Raji (cell line): ENCODE measurements at regions not wholly inside any gene's neighbourhood (a gene's known extent, or its start where the extent isn't known, plus 50 kb on each side); places are given as distances from the start of the nearest gene placed in this dataset.

Source experiments
- POLR2A ChIP-seq: IDR thresholded peaks from 2 replicates; pipeline ENCODE4 v1.6.1; 2011; ENCODE audit warnings: low read depth, low read length, control low read depth; ENCODE audit not compliant: insufficient read depth

DNA sequence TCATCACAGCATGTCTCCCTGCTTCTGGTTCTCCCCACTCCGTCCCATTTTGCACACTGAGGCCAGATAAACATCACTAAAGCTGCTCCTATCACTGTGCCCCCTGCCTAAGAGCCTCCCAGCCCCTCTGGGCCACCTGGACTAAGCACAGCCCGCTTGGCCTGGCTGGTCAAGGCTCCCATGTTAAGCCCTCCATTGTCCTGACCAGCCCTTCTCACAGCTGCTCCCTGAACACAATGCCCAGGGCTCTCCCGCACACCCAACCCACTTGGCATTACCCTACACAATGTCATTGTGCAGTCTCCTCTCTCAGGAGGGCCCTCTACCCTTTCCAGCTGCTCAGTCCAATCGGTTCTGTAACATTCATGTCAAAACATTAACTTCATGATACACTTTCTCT, 133.4 kb downstream of the NUFIP1 start:
- no peak for TF ChIP-seq POLR2A

DNA sequence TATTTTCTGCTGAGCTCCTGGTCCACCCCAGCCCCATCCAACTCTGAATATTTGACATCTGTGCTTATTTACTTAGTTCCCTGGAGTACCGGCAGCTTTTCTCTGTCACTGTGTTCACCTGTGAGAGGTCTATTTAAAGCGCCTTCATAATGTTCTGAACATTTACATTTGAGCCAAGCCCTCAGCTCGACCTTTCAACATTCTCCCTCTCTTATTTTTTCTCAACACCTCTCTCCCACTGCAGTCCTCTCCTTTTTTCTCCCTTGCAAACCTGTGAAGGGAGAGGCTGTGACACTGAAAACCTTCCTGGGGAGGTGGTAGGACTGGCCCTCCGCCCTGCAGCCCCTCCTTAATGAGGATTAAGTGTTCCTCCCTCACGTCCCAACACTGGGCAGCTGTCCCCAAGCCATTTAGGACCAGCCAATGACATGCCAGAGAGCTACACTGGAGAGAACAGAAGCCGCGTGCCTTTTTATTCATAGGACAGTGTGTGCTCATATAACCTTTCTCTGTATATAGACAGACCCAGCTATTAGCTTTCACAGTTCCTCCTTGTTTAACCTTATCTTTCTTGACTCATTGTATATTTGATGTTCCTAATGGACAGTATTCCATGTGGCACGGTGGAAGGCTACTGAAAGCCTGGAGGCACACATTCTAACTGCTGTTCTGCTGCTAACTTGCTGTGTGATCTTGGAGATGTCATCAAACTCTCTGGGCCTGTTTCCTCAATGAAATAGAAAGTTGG, 134.8 kb downstream of the NUFIP1 start:
- no peak for TF ChIP-seq POLR2A

DNA sequence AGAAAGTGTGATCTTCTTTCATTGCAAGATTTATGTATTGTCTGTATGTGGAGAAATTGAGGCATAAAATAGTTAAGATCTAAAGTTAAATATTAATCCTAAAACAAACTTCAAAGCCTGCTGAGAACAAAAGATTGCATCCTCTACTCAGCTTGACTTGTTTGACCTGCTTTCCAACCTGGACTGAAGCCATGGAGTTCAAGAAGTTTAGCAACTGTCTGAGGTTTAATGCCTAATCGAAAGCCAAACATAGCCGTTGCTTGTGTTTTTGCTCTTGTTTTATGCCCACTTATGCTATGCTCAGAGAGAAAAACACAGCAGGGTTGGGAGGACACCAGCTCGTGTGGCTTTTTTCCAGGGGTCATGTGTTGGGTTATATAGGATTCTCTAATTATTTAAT, 135.6 kb downstream of the NUFIP1 start:
- TF ChIP-seq POLR2A = no peak

DNA sequence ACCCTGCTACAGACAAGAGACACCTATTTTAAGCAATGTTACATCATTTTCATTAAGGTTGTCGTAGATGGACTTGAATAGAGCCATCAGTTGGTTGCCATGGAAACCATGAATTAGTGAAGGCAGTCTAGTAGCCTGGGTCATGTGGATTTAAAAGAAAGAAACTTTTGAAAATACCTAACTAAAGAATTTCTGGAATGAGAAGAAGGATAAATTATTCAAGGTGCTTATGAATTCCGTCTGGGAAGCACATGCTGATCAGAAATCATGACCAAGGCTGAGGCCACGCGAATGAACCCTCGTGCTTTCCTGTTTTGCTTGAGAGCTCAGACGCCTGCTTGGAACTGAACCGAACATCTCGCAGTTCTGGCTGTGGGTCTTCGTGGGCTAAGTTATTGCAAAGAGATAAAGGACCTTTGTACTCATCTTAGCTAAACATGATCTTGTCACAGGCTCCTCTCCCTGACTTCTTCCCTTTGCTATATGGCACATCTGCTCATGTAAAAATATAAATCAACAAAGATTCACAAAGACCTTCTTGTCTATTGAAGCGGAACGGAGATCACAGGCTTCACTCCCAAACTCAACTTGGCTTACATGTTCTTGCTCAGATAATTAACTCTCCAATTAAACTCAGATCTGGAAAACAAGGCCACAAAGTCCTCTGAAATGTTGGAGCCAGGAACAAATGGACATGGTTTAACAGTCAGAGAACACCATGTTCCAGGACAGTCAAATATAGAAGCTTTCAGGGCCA, 140.2 kb downstream of the NUFIP1 start:
- TF ChIP-seq POLR2A = no peak

DNA sequence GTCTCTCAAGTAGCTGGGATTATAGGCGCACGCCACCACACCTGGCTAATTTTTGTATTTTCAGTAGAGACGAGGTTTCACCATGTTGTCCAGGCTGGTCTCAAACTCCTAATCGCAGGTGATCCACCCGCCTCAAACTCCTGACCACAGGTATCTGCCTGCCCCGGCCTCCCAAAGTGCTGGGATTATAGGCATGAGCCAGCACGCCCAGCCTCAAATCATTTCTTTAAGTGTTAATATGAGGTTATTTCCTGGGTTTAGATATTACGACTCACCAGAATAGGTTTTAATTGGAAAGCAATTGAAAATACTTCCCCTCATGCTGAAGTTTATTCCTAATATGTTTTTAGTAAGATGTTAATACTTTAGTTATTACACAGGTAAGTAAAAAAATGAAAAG, 144.5 kb downstream of the NUFIP1 start:
- TF ChIP-seq POLR2A = no peak

DNA sequence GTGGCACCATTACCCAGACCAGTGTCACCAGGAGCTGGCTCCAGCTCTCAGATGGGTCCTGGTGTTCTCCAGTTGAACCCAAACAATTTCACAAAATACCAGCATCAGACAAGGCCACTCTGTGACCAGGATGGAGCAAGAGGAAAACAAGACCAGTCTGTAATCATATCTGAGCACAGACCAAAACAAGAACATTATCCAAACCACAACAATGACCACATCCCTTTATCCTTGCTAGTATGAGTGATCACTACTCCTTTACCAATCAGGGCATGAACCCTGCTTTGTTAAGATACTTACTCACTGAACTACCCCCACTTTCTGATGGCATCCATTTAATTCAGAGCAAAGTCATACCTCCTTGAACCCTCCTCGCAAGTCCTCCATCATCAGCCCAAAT, 145.9 kb downstream of the NUFIP1 start:
- no peak for TF ChIP-seq POLR2A

DNA sequence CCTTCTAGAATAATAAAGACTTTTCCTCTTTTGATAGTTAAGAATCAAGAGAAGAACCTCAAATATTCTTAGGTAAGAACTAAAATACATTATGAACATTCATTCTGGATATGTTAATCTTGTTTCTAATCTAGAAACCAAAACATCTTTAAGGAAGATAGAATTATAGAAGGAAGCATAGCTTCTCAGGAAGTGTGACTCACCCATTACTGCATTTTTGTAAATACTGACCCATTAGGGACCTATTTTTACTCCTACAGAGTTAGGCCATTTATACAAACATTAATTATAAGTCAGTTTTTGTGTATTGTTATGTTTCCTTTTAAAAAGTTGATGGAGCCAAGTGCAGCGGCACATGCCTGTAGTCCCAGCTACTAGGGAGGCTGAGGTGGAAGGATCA, 147.1 kb downstream of the NUFIP1 start:
- no peak for TF ChIP-seq POLR2A

DNA sequence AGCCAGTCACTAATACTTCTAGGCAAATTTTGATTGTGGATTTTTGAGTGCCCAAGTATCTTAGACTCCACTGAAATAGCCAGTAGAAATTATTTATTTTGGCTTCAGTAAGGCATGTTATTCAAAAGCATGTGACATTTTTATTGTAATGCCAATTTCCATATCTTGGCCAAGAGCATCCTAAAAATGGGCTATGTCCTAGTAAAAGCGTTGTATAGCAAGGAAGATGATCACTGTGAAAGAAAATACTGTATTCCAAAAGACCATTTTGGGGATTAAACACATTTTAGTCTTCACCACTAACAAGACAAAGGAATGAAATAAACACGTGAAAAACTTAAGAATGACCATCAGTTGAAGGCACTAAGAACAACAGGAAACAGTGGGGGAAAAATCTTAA, 149.1 kb downstream of the NUFIP1 start:
- no peak for TF ChIP-seq POLR2A

DNA sequence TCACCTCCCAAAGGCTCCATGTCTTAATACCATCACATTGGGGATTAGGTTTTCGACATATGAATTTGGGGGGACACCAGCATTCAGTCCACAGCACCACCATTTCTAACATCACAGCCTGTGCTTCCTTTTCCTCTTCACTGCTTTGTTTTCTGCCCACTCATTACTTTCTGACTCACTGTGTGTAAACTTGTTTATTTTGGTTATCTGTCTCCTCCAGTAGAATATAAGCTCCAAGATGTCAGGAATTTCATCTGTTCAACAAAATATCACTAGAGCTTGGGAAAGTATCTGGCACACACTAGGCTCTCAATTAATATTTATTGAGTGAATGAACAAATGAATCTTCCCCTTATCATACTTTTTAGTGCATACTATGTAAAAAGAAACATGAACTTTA, 152.0 kb downstream of the NUFIP1 start:
- TF ChIP-seq POLR2A = no peak

DNA sequence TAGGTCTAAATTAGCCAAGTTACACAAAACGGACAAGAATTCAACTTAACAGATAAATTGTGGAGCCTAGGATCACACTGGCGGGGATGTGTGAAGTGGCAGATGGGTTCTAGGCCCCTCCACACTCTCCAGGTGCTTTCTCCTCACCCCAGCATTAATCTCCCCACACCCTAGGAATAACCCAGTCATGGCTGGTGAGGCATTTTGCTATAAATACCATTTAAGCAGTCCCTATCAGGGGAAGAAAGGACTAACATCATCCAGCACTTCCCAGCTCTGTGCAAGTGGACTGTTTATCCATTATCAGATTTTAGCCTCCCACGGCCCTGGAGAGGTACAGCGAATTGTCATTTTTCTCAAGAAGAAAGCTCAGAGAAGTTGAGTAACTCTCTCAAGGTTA, 154.9 kb downstream of the NUFIP1 start:
- TF ChIP-seq POLR2A = no peak

DNA sequence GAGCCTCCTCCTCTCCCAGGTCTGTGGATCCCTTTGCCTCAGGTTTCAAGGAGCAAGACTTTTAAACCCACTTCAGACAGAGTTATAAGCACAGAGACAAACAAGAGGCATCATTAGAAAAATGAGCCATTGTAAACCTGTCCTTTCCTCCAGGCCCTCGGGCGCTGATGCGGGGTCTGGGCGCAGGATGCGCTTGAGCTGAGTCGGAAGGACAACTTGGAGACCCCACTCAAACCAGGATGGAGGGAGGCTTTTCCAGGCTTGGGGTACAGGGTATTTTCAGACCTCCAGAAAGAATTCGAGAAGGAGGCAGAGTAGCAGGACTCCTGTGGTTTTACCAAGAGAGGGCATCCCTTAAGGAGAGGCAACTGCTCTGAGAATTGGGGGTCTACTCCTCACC, 155.6 kb downstream of the NUFIP1 start:
- TF ChIP-seq POLR2A = no peak

DNA sequence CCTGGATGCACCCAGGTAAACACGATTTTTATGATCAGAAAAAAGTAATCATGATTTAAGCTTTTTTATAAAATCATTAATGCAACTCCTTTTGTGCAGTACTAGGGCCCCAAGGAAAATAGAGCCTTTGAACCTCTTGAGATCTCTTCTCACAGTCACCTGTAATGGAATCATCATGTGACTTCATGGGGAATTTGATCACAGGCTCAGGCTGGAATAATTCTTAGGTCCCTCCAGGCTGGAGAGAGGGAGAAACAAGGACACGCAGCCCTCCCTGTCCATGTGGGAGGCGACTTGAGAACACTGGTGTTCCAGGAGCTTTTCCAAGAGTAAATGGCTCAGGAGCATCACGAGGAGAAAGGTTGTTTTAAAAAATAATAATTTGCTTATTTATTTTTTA, 156.1 kb downstream of the NUFIP1 start:
- TF ChIP-seq POLR2A = no peak

DNA sequence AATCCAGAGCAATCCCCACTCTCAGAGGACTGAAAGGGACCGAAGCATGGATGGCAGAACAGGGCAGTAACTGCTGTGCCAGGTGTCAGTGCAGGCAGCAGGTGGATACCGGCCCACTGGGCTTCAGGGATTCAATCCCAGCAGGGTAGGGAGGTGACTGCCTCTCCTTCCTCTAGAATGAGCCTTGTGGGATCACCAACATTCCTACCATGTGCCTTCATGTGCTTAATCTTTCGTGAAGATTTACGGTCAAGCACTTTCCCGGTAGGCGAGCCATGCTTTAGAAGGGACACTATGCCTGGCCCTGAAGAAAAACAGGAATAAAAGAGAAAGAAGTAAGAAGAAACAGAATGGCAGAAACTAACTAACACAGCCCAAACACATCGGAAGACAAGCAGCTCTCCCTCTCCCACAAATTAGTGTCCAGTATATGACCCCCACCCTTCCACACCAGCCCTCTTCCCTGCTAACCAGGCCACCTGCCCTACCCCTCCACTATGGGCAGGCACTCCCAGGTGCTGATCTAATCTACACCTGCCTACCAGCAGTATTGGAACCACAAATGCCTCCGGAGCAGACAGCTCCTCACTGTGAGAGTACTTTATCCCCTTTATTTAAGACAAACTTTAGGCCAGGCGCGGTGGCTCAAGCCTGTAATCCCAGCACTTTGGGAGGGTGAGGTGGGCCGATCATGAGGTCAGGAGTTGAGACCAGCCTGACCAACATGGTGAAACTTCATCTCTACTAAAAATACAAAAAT, 162.5 kb downstream of the NUFIP1 start:
- TF ChIP-seq POLR2A = no peak

DNA sequence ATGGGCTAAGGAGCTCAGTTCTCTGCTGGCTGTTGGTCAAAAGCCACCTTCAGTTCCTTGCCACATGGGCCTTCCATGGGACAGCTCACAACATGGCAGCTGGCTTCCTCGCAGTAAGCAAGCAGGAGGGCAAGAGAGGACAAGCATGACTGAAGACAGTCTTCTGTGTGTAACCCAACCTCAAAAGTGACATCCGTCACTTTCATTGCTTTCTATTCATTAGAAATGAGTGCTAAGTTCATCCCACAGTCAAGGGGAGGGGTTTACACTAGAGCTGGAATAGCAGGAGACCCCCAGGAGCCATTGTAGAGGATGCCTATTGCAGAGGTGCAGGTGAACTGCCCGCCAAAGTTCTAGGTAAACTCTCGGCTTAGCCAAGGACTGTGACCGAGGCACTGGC, 163.3 kb downstream of the NUFIP1 start:
- TF ChIP-seq POLR2A = no peak

DNA sequence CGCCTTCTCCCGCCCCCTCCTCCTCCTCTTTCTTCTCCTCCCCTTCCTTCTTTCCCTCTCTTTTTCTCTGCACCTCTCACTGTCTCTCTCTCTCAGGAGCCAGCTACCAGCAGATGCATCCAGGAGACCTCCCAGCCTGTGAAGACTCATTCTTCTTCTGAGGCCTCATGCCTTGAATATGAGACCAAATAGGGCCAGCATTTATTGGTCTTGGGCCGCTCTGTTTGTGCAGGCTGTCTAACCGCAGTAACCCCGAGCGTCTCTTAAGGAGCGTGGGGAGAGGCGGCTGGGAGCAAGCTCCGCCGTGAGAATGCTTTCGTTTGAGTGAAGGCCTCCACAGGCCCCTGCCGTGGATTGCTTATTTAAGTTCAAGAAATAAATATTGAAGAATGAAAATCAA, 167.0 kb downstream of the NUFIP1 start:
- no peak for TF ChIP-seq POLR2A

DNA sequence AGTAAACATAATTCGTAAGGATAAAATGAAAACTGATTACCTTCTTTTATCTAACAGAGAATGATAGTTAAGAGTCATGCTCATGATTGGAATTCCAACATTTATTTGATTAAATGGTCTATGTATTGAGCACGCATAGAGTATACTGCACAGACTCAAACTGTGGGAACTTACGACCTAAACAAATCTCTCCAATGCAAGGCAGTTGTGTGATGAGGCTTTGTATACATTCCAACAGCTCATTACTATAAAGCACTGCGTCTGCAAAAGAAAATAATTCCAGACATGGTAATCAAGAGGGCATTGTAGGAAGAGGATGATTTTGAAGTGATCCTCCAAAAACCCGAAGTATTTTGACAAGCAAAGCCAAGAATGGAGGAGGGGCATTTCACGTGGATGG, 169.5 kb downstream of the NUFIP1 start:
- no peak for TF ChIP-seq POLR2A
